ENCODE measurements at regions not wholly inside any gene's neighbourhood (a gene's known extent, or its start where the extent isn't known, plus 50 kb on each side); places are given as distances from the start of the nearest gene placed in this dataset.

GRCh38 chr4:128347930-128348660 is 60.5 kb upstream of the PGRMC2 start:
- DNase-seq (ENCODE audit: low read depth): peak; percentile 73
- H3K4me3 ChIP-seq (ENCODE audit: low read length): no peak overlapping the region
- TF ChIP-seq, protein P1, sequence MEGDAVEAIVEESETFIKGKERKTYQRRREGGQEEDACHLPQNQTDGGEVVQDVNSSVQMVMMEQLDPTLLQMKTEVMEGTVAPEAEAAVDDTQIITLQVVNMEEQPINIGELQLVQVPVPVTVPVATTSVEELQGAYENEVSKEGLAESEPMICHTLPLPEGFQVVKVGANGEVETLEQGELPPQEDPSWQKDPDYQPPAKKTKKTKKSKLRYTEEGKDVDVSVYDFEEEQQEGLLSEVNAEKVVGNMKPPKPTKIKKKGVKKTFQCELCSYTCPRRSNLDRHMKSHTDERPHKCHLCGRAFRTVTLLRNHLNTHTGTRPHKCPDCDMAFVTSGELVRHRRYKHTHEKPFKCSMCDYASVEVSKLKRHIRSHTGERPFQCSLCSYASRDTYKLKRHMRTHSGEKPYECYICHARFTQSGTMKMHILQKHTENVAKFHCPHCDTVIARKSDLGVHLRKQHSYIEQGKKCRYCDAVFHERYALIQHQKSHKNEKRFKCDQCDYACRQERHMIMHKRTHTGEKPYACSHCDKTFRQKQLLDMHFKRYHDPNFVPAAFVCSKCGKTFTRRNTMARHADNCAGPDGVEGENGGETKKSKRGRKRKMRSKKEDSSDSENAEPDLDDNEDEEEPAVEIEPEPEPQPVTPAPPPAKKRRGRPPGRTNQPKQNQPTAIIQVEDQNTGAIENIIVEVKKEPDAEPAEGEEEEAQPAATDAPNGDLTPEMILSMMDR (conservative IDR thresholded peaks at IDR 0.05; ENCODE audit: low read length): no peak

- no peak overlapping the region for H3K4me3 ChIP-seq (ENCODE audit: low read length)
- TF ChIP-seq, protein P1 (conservative IDR thresholded peaks at IDR 0.05; ENCODE audit: low read length): no peak
- peak; percentile 74 for DNase-seq (ENCODE audit: low read depth)
These were observed 59.7 kb upstream of the PGRMC2 start for GRCh38 chr4:128347175-128347868.

GRCh38 chr4:128346054-128346716 is 58.6 kb upstream of the PGRMC2 start:
- no peak overlapping the region for H3K4me3 ChIP-seq (ENCODE audit: low read length)
- DNase-seq (ENCODE audit: low read depth): peak; percentile 60
- TF ChIP-seq, protein P1 (conservative IDR thresholded peaks at IDR 0.05; ENCODE audit: low read length): no peak

DNA sequence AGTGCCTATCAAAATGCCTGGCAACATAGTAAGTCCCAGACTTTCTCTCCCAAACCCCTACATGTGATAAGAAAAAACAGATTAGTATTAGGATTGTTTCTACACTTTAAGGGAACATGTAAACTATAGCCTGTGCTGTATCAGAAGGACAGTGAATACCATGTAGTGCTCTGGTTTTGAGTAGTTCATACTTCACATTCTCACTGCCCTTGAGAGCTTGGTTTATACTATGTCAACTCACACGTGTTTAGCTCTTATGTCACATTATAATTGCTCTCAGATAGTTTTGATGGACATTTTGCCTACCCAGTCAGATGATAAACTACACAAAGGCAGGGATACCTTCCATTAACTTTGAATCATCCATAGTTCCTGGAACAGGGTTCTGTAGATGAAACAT is 58.0 kb upstream of the PGRMC2 start:
- DNase-seq (ENCODE audit: low read depth): no peak
- TF ChIP-seq, protein P1 (conservative IDR thresholded peaks at IDR 0.05; ENCODE audit: low read length): no peak
- no peak overlapping the region for H3K4me3 ChIP-seq (ENCODE audit: low read length)

GRCh38 chr4:128342762-128343161 is 55.1 kb upstream of the PGRMC2 start:
- TF ChIP-seq, protein P1 (conservative IDR thresholded peaks at IDR 0.05; ENCODE audit: low read length): no peak
- H3K4me3 ChIP-seq (ENCODE audit: low read length): no peak overlapping the region
- no peak for DNase-seq (ENCODE audit: low read depth)

- H3K4me3 ChIP-seq (ENCODE audit: low read length): no peak overlapping the region
- DNase-seq (ENCODE audit: low read depth): no peak
- TF ChIP-seq, protein P1 (conservative IDR thresholded peaks at IDR 0.05; ENCODE audit: low read length): no peak
These were observed 54.0 kb upstream of the PGRMC2 start for GRCh38 chr4:128341634-128342033.
